GM23248 (cell line): ENCODE measurements at regions not wholly inside any gene's neighbourhood (a gene's known extent, or its start where the extent isn't known, plus 50 kb on each side); places are given as distances from the start of the nearest gene placed in this dataset.

Experiments
- DNase-seq: peaks from one replicate; pipeline ENCODE4 v3.0.0-alpha.2; 2015
- H2AFZ ChIP-seq: fragments of 200-600 bp; sonication (generic); 2 replicates; pipeline ENCODE4 v1.6.1; 2016; ENCODE audit warnings: antibody characterized with exemption
- H3F3A ChIP-seq: fragments of 200-600 bp; sonication (generic); 2 replicates; pipeline ENCODE4 v1.6.1; 2016; ENCODE audit warnings: mild to moderate bottlenecking, antibody characterized with exemption, mixed run types; ENCODE audit not compliant: insufficient read depth
- H3K27ac ChIP-seq: fragments of 200-600 bp; sonication (generic); 2 replicates; pipeline ENCODE4 v1.5.1; 2016; ENCODE audit warnings: mild to moderate bottlenecking
- H3K27me3 ChIP-seq: fragments of 200-600 bp; sonication (generic); replicated peaks from 2 replicates; pipeline ENCODE4 v1.6.1; 2016; ENCODE audit warnings: mild to moderate bottlenecking; ENCODE audit not compliant: insufficient read depth
- H3K36me3 ChIP-seq: fragments of 200-600 bp; sonication (generic); 2 replicates; pipeline ENCODE4 v1.6.1; 2016; ENCODE audit warnings: low read depth, mild to moderate bottlenecking
- H3K4me1 ChIP-seq: fragments of 200-600 bp; sonication (generic); 2 replicates; pipeline ENCODE4 v1.6.1; 2016; ENCODE audit warnings: mild to moderate bottlenecking; ENCODE audit not compliant: insufficient read depth
- H3K4me2 ChIP-seq: fragments of 200-600 bp; sonication (generic); one replicate; pipeline ENCODE4 v1.6.1; 2016; ENCODE audit warnings: mild to moderate bottlenecking; ENCODE audit not compliant: unreplicated experiment
- H3K4me3 ChIP-seq: fragments of 200-600 bp; sonication (generic); 2 replicates; pipeline ENCODE4 v1.5.1; 2016; ENCODE audit warnings: mild to moderate bottlenecking
- H3K79me2 ChIP-seq: fragments of 200-600 bp; sonication (generic); 2 replicates; pipeline ENCODE4 v1.6.1; 2016; ENCODE audit warnings: mild to moderate bottlenecking; ENCODE audit not compliant: insufficient read depth
- H3K9ac ChIP-seq: fragments of 200-600 bp; sonication (generic); 2 replicates; pipeline ENCODE4 v1.6.1; 2016; ENCODE audit warnings: mild to moderate bottlenecking
- H3K9me2 ChIP-seq: fragments of 200-600 bp; sonication (generic); 2 replicates; pipeline ENCODE4 v1.6.1; 2016; ENCODE audit warnings: mixed run types, mild to moderate bottlenecking, moderate library complexity; ENCODE audit not compliant: insufficient read depth
- H3K9me3 ChIP-seq: fragments of 200-600 bp; sonication (generic); one replicate; pipeline ENCODE4 v1.6.1; 2017; ENCODE audit warnings: low read depth
- H4K20me1 ChIP-seq: fragments of 200-600 bp; sonication (generic); 2 replicates; pipeline ENCODE4 v1.6.0; 2016; ENCODE audit not compliant: insufficient read depth
- EZH2 ChIP-seq: fragments of 200-600 bp; sonication (generic); IDR thresholded peaks from 2 replicates; pipeline ENCODE4 v1.6.1; 2018; ENCODE audit warnings: antibody characterized with exemption, mild to moderate bottlenecking; ENCODE audit not compliant: insufficient read depth, poor library complexity, severe bottlenecking
- EZH2phosphoT487 ChIP-seq: fragments of 200-600 bp; sonication (generic); IDR thresholded peaks from 2 replicates; pipeline ENCODE4 v1.6.1; 2018; ENCODE audit warnings: antibody characterized with exemption, moderate library complexity, mild to moderate bottlenecking, low read depth; ENCODE audit not compliant: insufficient read depth
- WGBS, 2 experiments: methylation state at CpG; one replicate each; pipeline ENCODE4 v1.1.6; 2015 to 2017; ENCODE audit warnings: low lambda C conversion rate in 2 of 2, low coverage in 1 of 2; ENCODE audit errors: missing lambda C conversion rate in 2 of 2; 5-methylcytosine and 5-hydroxymethylcytosine counted together
- in situ Hi-C: fragments of 300-500 bp; cut with MboI; formaldehyde crosslinking; loops from 2 replicates; pipeline ENCODE4 v1.15.0; 2020

- no peak for DNase-seq
- Histone ChIP-seq H3K36me3 (no peaks in the 10 kb centered on the region), H3K4me2 (no peak overlapping the region), H2AFZ (no peak overlapping the region), H3K9me3 (no peaks in the 10 kb centered on the region), H3F3A (no peaks in the 10 kb centered on the region), H3K9ac (no peak overlapping the region), H4K20me1 (no peaks in the 10 kb centered on the region), H3K4me3 (no peak overlapping the region), H3K79me2 (no peaks in the 10 kb centered on the region), H3K9me2 (no peaks in the 10 kb centered on the region), H3K27me3 (no peaks in the 10 kb centered on the region), H3K27ac (no peak overlapping the region), H3K4me1 (no peaks in the 10 kb centered on the region)
- in situ Hi-C loops, result no loop called here
- TF ChIP-seq EZH2phosphoT487 (no peak), EZH2 (no peak)
These were observed 60.4 kb downstream of the NPY2R start for GRCh38 chr4:155268821-155269220.

GRCh38 chr4:155270671-155271070, 62.2 kb downstream of the NPY2R start:
- Histone ChIP-seq H3K4me1 (no peaks in the 10 kb centered on the region), H3K27ac (no peak overlapping the region), H3K36me3 (no peaks in the 10 kb centered on the region), H3K9me3 (no peaks in the 10 kb centered on the region), H3K4me3 (no peak overlapping the region), H3K27me3 (no peaks in the 10 kb centered on the region), H3K79me2 (no peaks in the 10 kb centered on the region), H3K9ac (no peak overlapping the region), H3K9me2 (no peaks in the 10 kb centered on the region), H3K4me2 (no peak overlapping the region), H4K20me1 (no peaks in the 10 kb centered on the region), H3F3A (no peaks in the 10 kb centered on the region), H2AFZ (no peak overlapping the region)
- in situ Hi-C loops, result no loop called here
- TF ChIP-seq EZH2 (no peak), EZH2phosphoT487 (no peak)
- no peak for DNase-seq

- no peaks in the 10 kb centered on the region for H3K9me2 ChIP-seq
- no peaks in the 10 kb centered on the region for H3K9me3 ChIP-seq
- H3K4me2 ChIP-seq, result no peak overlapping the region
- DNase-seq, result peak; percentile 14
- H3K4me3 ChIP-seq, result no peak overlapping the region
- no peak overlapping the region for H3K27ac ChIP-seq
- H3K9ac ChIP-seq, result no peak overlapping the region
- no peaks in the 10 kb centered on the region for H4K20me1 ChIP-seq
- H3K4me1 ChIP-seq, result no peaks in the 10 kb centered on the region
- TF ChIP-seq EZH2phosphoT487 (no peak), EZH2 (no peak)
- H3F3A ChIP-seq, result no peaks in the 10 kb centered on the region
- in situ Hi-C loops, result no loop called here
- H2AFZ ChIP-seq, result no peak overlapping the region
- 0% methylated on average over 1 of the region's 1 CpG for WGBS, 2 experiments
- H3K36me3 ChIP-seq, result no peaks in the 10 kb centered on the region
- no peaks in the 10 kb centered on the region for H3K27me3 ChIP-seq
- H3K79me2 ChIP-seq, result no peaks in the 10 kb centered on the region
These were observed 63.1 kb downstream of the NPY2R start for GRCh38 chr4:155271557-155271956.

- Histone ChIP-seq H3K4me3 (no peak overlapping the region), H4K20me1 (no peaks in the 10 kb centered on the region), H3K36me3 (no peaks in the 10 kb centered on the region), H3K27me3 (no peaks in the 10 kb centered on the region; the same call in 1 of the 2 replicates), H3F3A (no peaks in the 10 kb centered on the region), H3K9me2 (no peaks in the 10 kb centered on the region), H3K79me2 (no peaks in the 10 kb centered on the region), H3K27ac (no peak overlapping the region), H3K4me2 (no peak overlapping the region), H3K9ac (no peak overlapping the region), H3K9me3 (no peaks in the 10 kb centered on the region), H3K4me1 (no peaks in the 10 kb centered on the region), H2AFZ (no peak overlapping the region)
- in situ Hi-C loops, result no loop called here
- DNase-seq, result no peak
- TF ChIP-seq EZH2phosphoT487 (no peak), EZH2 (no peak)
These were observed 80.6 kb downstream of the NPY2R start for GRCh38 chr4:155288999-155289398.
